HCT116 (cell line): ENCODE measurements at regions not wholly inside any gene's neighbourhood (a gene's known extent, or its start where the extent isn't known, plus 50 kb on each side); places are given as distances from the start of the nearest gene placed in this dataset.
A peak's percentile ranks its signal among the peaks of the same experiment; 100 is the strongest.

ENCODE experiments used
- ATAC-seq: fragments of 200-7000 bp; cut with Tn5 transposase; 2 replicates; pipeline ENCODE4 v1.9.1; 2020; ENCODE audit warnings: mild to moderate bottlenecking, moderate library complexity
- BruUV-seq: library from RNA; stranded (reverse); fragments of 400-500 nt; replicated peaks from 2 replicates; lab custom pipeline; 2021; lab: Mats Ljungman, UMichigan
- CTCF ChIA-PET: fragments of 300-600 bp; sonication (Branson Sonifier 250); formaldehyde crosslinking; loops from one replicate; lab custom pipeline; 2021; ENCODE audit warnings: antibody characterized with exemption; lab: Charles Lee
- POLR2A ChIA-PET: fragments of 300-600, 350-600 bp; sonication (Branson Sonifier 250); formaldehyde crosslinking; loops from one replicate; lab custom pipeline; 2021; ENCODE audit warnings: antibody characterized with exemption; lab: Charles Lee
- RAD21 ChIA-PET, 2 experiments: fragments of 300-600 bp; sonication (Branson Sonifier 250); formaldehyde crosslinking; loops; one replicate each; lab custom pipeline; 2023; ENCODE audit warnings: low total read pairs in 2 of 2; ENCODE audit not compliant: uncharacterized antibody in 2 of 2, unreplicated experiment in 2 of 2, low non-redundant PET in 1 of 2; lab: Charles Lee
- DNase-seq: peaks from one replicate; pipeline ENCODE4 v3.0.0-alpha.2; 2010; ENCODE audit warnings: low read depth, low spot score
- H2AFZ ChIP-seq: fragments of 200-600 bp; shearing (Covaris generic), sonication (generic); 2 replicates; pipeline ENCODE4 v1.6.1; 2017; ENCODE audit warnings: low read depth, mixed run types, mixed read lengths, antibody characterized with exemption, low read length; ENCODE audit not compliant: poor library complexity, severe bottlenecking
- H3K27ac ChIP-seq: 2 replicates; pipeline ENCODE4 v1.5.1; 2012; ENCODE audit warnings: low read depth, low read length
- H3K27me3 ChIP-seq: fragments of 200-600 bp; sonication (generic); 2 replicates; pipeline ENCODE4 v1.6.1; 2016; ENCODE audit warnings: mixed run types, low read length, mixed read lengths; ENCODE audit not compliant: insufficient read depth
- H3K36me3 ChIP-seq, 2 experiments: fragments of 200-500 bp in 1 of 2; fragments of 200-600 bp in 1 of 2; sonication (Bioruptor generic) in 1 of 2; sonication (generic) in 1 of 2; 2 replicates each; pipeline versions ENCODE4 v1.5.1 to v1.6.1; 2014 to 2016; ENCODE audit warnings: low read length in 2 of 2, inconsistent platforms in 1 of 2, mixed read lengths in 1 of 2, mixed run types in 1 of 2; ENCODE audit not compliant: insufficient read depth in 2 of 2, control insufficient read depth in 1 of 2
- H3K4me1 ChIP-seq, 2 experiments: fragments of 200-600 bp in 1 of 2; sonication (generic) in 1 of 2; 2 replicates each; pipeline versions ENCODE4 v1.5.1 to v1.6.1; 2012 to 2017; ENCODE audit warnings: low read length in 2 of 2, inconsistent platforms in 1 of 2, mild to moderate bottlenecking in 1 of 2, mixed read lengths in 1 of 2, mixed run types in 1 of 2, moderate library complexity in 1 of 2; ENCODE audit not compliant: insufficient read depth in 2 of 2, control insufficient read depth in 1 of 2
- H3K4me2 ChIP-seq: fragments of 200-600 bp; sonication (generic); 2 replicates; pipeline ENCODE4 v1.6.1; 2017; ENCODE audit warnings: mixed run types, low read length, mixed read lengths
- H3K4me3 ChIP-seq, 2 experiments: fragments of 200-600 bp in 1 of 2; sonication (generic) in 1 of 2; replicated peaks in 1 of 2; 2 replicates each; pipeline ENCODE4 v1.5.1; 2011 to 2016; ENCODE audit warnings: low read length in 2 of 2, control low read depth in 1 of 2, low read depth in 1 of 2, mild to moderate bottlenecking in 1 of 2, mixed read lengths in 1 of 2, mixed run types in 1 of 2
- H3K79me2 ChIP-seq: fragments of 200-600 bp; sonication (generic); 2 replicates; pipeline ENCODE4 v1.6.1; 2017; ENCODE audit warnings: mild to moderate bottlenecking, mixed run types, low read length, moderate library complexity, mixed read lengths; ENCODE audit not compliant: insufficient read depth
- H3K9ac ChIP-seq: fragments of 200-600 bp; sonication (generic); 2 replicates; pipeline ENCODE4 v1.6.1; 2016; ENCODE audit warnings: low read length, mixed read lengths
- H3K9me2 ChIP-seq: fragments of 200-600 bp; sonication (generic), shearing (Covaris generic); 2 replicates; pipeline ENCODE4 v1.6.1; 2017; ENCODE audit warnings: mixed run types, mild to moderate bottlenecking, moderate library complexity; ENCODE audit not compliant: insufficient read depth
- H3K9me3 ChIP-seq, 2 experiments: fragments of 200-500 bp in 1 of 2; fragments of 200-600 bp in 1 of 2; sonication (Bioruptor generic) in 1 of 2; sonication (generic) in 1 of 2; 2 replicates each; pipeline ENCODE4 v1.6.1; 2014 to 2017; ENCODE audit warnings: low read length in 2 of 2, mixed read lengths in 2 of 2, inconsistent platforms in 1 of 2, low read depth in 1 of 2, mild to moderate bottlenecking in 1 of 2, mixed run types in 1 of 2, moderate library complexity in 1 of 2; ENCODE audit not compliant: control insufficient read depth in 1 of 2, insufficient read depth in 1 of 2
- H4K20me1 ChIP-seq: fragments of 200-600 bp; sonication (generic), shearing (Covaris generic); 2 replicates; pipeline ENCODE4 v1.6.1; 2017; ENCODE audit warnings: mixed run types, mild to moderate bottlenecking, moderate library complexity; ENCODE audit not compliant: insufficient read depth
- ATF3 ChIP-seq: IDR thresholded peaks from 2 replicates; pipeline ENCODE4 v1.6.1; 2012
- CBX3 ChIP-seq: IDR thresholded peaks from 2 replicates; pipeline ENCODE4 v1.6.1; 2012; ENCODE audit warnings: low read depth
- CEBPB ChIP-seq: IDR thresholded peaks from 2 replicates; pipeline ENCODE4 v1.6.1; 2012; ENCODE audit warnings: low read depth
- CTCF ChIP-seq, 3 experiments: fragments of 200-600 bp in 1 of 3; sonication (generic) in 1 of 3; IDR thresholded peaks in 2 of 3; conservative IDR thresholded peaks in 1 of 3; 2 replicates each; pipeline ENCODE4 v1.5.1; 2012 to 2017; ENCODE audit warnings: low read depth in 2 of 3, low read length in 2 of 3, antibody characterized with exemption in 1 of 3, borderline replicate concordance in 1 of 3, control low read depth in 1 of 3, mild to moderate bottlenecking in 1 of 3, mixed read lengths in 1 of 3, mixed run types in 1 of 3, moderate library complexity in 1 of 3; ENCODE audit not compliant: insufficient read depth in 1 of 3
- EGR1 ChIP-seq: IDR thresholded peaks from 2 replicates; pipeline ENCODE4 v1.6.1; 2012; ENCODE audit warnings: low read depth
- ELF1 ChIP-seq: IDR thresholded peaks from 2 replicates; pipeline ENCODE4 v1.6.1; 2012; ENCODE audit warnings: low read depth, borderline replicate concordance
- EZH2 ChIP-seq: fragments of 200-600 bp; sonication (generic); IDR thresholded peaks from 2 replicates; pipeline ENCODE4 v1.6.1; 2017; ENCODE audit warnings: antibody characterized with exemption, mixed run types
- FOSL1 ChIP-seq: IDR thresholded peaks from 2 replicates; pipeline ENCODE4 v1.6.1; 2012; ENCODE audit warnings: low read depth
- JUND ChIP-seq: IDR thresholded peaks from 2 replicates; pipeline ENCODE4 v1.6.1; 2012
- MAX ChIP-seq: IDR thresholded peaks from 2 replicates; pipeline ENCODE4 v1.6.1; 2012
- POLR2AphosphoS5 ChIP-seq: IDR thresholded peaks from 2 replicates; pipeline ENCODE4 v1.6.1; 2011; ENCODE audit warnings: mild to moderate bottlenecking, low read depth, low read length, moderate library complexity
- RAD21 ChIP-seq: IDR thresholded peaks from 2 replicates; pipeline ENCODE4 v1.6.1; 2012; ENCODE audit warnings: low read depth, mild to moderate bottlenecking
- REST ChIP-seq: IDR thresholded peaks from 2 replicates; pipeline ENCODE4 v1.6.1; 2012; ENCODE audit warnings: low read depth
- SP1 ChIP-seq: IDR thresholded peaks from 2 replicates; pipeline ENCODE4 v1.6.1; 2012; ENCODE audit warnings: low read depth
- TCF7L2 ChIP-seq: IDR thresholded peaks from 2 replicates; pipeline ENCODE4 v1.7.0; 2011; ENCODE audit warnings: borderline replicate concordance, inconsistent platforms; ENCODE audit not compliant: insufficient read depth, insufficient read length; ENCODE audit errors: extremely low read depth
- ZBTB33 ChIP-seq: IDR thresholded peaks from 2 replicates; pipeline ENCODE4 v1.6.1; 2011; ENCODE audit warnings: mild to moderate bottlenecking, low read length, moderate library complexity; ENCODE audit not compliant: insufficient replicate concordance; ENCODE audit errors: extremely low read depth
- ZFX ChIP-seq: fragments of 450-650 bp; IDR thresholded peaks from 2 replicates; pipeline ENCODE4 v1.6.1; 2017
- ZNF274 ChIP-seq: fragments of 200-500 bp; sonication (Bioruptor generic); IDR thresholded peaks from 2 replicates; pipeline ENCODE4 v1.6.1; 2014; ENCODE audit warnings: mild to moderate bottlenecking, low read depth, low read length, inconsistent platforms
- intact Hi-C: fragments of 100-400 bp; cut with micrococcal nuclease; formaldehyde crosslinking; loops from 2 replicates; pipeline ENCODE4 v1.10.0; 2022

- ChIA-PET RAD21 (no interaction called here), CTCF (interaction anchor here (1.2 to 2.6 kb wide), 6 partner anchors 9 to 141 kb away, joined by 3 to 7 read pairs (median 5); partner anchors contain the start of gene CUX1), POLR2A (interaction anchor here (1.0 to 1.7 kb wide), 3 partner anchors 66 to 74 kb away, joined by 3 read pairs; partner anchors contain the start of gene CUX1)
- peak overlapping the region; percentile 61 for H3K9ac ChIP-seq
- DNase-seq (no peak), ATAC-seq (peak; percentile 81)
- H3K27me3 ChIP-seq = no peaks in the 10 kb centered on the region
- H3K9me3 ChIP-seq = no peaks in the 10 kb centered on the region
- H3K4me2 ChIP-seq = peak overlapping the region; percentile 94
- no peaks in the 10 kb centered on the region for H3K79me2 ChIP-seq
- H2AFZ ChIP-seq = peak overlapping the region; percentile 91
- intact Hi-C loops = loop anchor here (1.0 kb wide), 1 partner anchor 72 kb away; no protein-coding TSS in a partner anchor
- H3K27ac ChIP-seq = peak overlapping the region; percentile 57
- no peaks in the 10 kb centered on the region for H4K20me1 ChIP-seq
- no peaks in the 10 kb centered on the region for H3K9me2 ChIP-seq
- no TSS peak for BruUV-seq
- peaks cover 22 to 34% of the 10 kb centered on the region in 2 experiments for H3K4me1 ChIP-seq
- H3K36me3 ChIP-seq = no peaks in the 10 kb centered on the region
- H3K4me3 ChIP-seq = peak overlapping the region; percentile 49 to 61
- TF ChIP-seq POLR2AphosphoS5 = no peak
- 0 out of 2 replicates have a peak, but pooled peaks have one; percentile 54 for TF ChIP-seq EGR1
- TF ChIP-seq TCF7L2 = peak; percentile 38
- TF ChIP-seq SP1 = peak; percentile 72
- no peak for TF ChIP-seq FOSL1
- no peak for TF ChIP-seq ZBTB33
- TF ChIP-seq EZH2 = no peak
- TF ChIP-seq ELF1 = no peak
- TF ChIP-seq ZNF274 = no peak
- peak; percentile 50 for TF ChIP-seq RAD21
- no peak; the same call in 1 of the 2 replicates for TF ChIP-seq JUND
- no peak for TF ChIP-seq REST
- peak; percentile 64 for TF ChIP-seq CBX3
- no peak for TF ChIP-seq CEBPB
- TF ChIP-seq MAX = peak; percentile 44; the same call in 1 of the 2 replicates
- TF ChIP-seq CTCF (IDR thresholded peaks at IDR 0.05 in 2 of 3, conservative IDR thresholded peaks at IDR 0.05 in 1 of 3; ENCODE audit: borderline replicate concordance in 1 of 3, insufficient read depth in 1 of 3, low read depth in 2 of 3, low read length in 2 of 3) = peak; percentile 23 to 57 (median 46); a peak in 4 of 6 replicates
- TF ChIP-seq ATF3 = no peak
- no peak for TF ChIP-seq ZFX
Measured at GRCh38 chr7:101743241-101743994, 74.0 kb upstream of the CUX1 start.
